Endodermal cell (in vitro differentiated cells): ENCODE measurements at regions not wholly inside any gene's neighbourhood (a gene's known extent, or its start where the extent isn't known, plus 50 kb on each side); places are given as distances from the start of the nearest gene placed in this dataset.
A peak's percentile ranks its signal among the peaks of the same experiment; 100 is the strongest.

Source experiments
- DNase-seq: peaks from one replicate; pipeline ENCODE4 v3.0.0-alpha.2; 2017
- H3K27ac ChIP-seq: 2 replicates; pipeline ENCODE4 v1.5.1; 2013; ENCODE audit warnings: mild to moderate bottlenecking, low read depth, low read length, moderate library complexity
- H3K27me3 ChIP-seq: 2 replicates; pipeline ENCODE4 v1.6.1; 2013; ENCODE audit warnings: mild to moderate bottlenecking, low read length, moderate library complexity; ENCODE audit not compliant: insufficient read depth, control insufficient read depth, poor library complexity, severe bottlenecking
- H3K36me3 ChIP-seq: 2 replicates; pipeline ENCODE4 v1.7.0; 2013; ENCODE audit warnings: mild to moderate bottlenecking, low read length, moderate library complexity; ENCODE audit not compliant: control insufficient read depth, insufficient read depth
- H3K4me1 ChIP-seq: one replicate; pipeline ENCODE4 v1.7.0; 2013; ENCODE audit warnings: low read length; ENCODE audit not compliant: control insufficient read depth, insufficient read depth
- H3K4me3 ChIP-seq: 2 replicates; pipeline ENCODE4 v1.5.1; 2013; ENCODE audit warnings: mild to moderate bottlenecking, low read length, moderate library complexity
- H3K9ac ChIP-seq: 2 replicates; pipeline ENCODE4 v1.6.1; 2013; ENCODE audit warnings: mild to moderate bottlenecking, low read length, moderate library complexity; ENCODE audit not compliant: poor library complexity, severe bottlenecking; ENCODE audit errors: extremely low read depth
- H3K9me3 ChIP-seq: 2 replicates; pipeline ENCODE4 v1.6.1; 2013; ENCODE audit warnings: mild to moderate bottlenecking, low read length, moderate library complexity; ENCODE audit not compliant: control insufficient read depth
- H3K27ac Mint-ChIP-seq: 2 replicates; pipeline ENCODE4 v1.8.0; 2020; ENCODE audit warnings: mixed read lengths
- H3K27me3 Mint-ChIP-seq: 2 replicates; pipeline ENCODE4 v1.8.0; 2021; ENCODE audit warnings: mild to moderate bottlenecking, mixed read lengths; ENCODE audit not compliant: insufficient read depth
- H3K36me3 Mint-ChIP-seq: 2 replicates; pipeline ENCODE4 v1.8.0; 2020; ENCODE audit warnings: low read depth, mixed read lengths
- H3K4me1 Mint-ChIP-seq: 2 replicates; pipeline ENCODE4 v1.8.0; 2020; ENCODE audit warnings: mixed read lengths
- H3K4me3 Mint-ChIP-seq: 2 replicates; pipeline ENCODE4 v1.8.0; 2020; ENCODE audit warnings: mild to moderate bottlenecking, moderate library complexity, mixed read lengths
- H3K9me3 Mint-ChIP-seq: 2 replicates; pipeline ENCODE4 v1.8.0; 2020; ENCODE audit warnings: mild to moderate bottlenecking, mixed read lengths
- WGBS, 2 experiments: methylation state at CpG; one replicate each; pipeline versions ENCODE4 v1.1.5 to v1.1.7; 2013; ENCODE audit warnings: missing lambda C conversion rate in 2 of 2, mixed read lengths in 1 of 2; ENCODE audit not compliant: insufficient coverage in 1 of 2, insufficient read length in 1 of 2; 5-methylcytosine and 5-hydroxymethylcytosine counted together
- TF ChIP-seq, protein P1 (sequence below): fragments of 200-600 bp; sonication (generic); conservative IDR thresholded peaks from 2 replicates; pipeline ENCODE4 v1.5.0; 2021; ENCODE audit warnings: antibody characterized with exemption, mild to moderate bottlenecking

DNA sequence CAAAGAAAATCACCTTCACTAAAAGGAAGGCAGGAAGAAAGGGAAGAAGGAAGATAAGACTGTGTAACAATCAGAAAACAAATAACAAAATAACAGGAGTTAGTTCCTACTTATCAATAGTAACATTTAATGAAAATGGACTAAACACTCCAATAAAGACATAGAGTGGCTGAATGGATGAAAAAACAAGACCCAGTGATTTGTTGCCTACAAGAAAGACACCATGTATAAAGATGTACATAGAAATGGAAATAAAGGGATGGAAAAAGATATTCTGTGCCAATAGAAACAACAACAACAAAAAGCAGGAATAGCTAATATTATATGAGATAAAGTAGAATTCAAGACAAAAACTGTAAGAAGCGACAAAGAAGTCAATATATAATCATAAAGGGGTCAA, 116.8 kb downstream of the LURAP1L start:
- Histone ChIP-seq H3K4me1 (no peaks in the 10 kb centered on the region), H3K4me3 (no peak overlapping the region), H3K9me3 (peaks cover 5% of the 10 kb centered on the region), H3K27ac (no peak overlapping the region), H3K36me3 (no peaks in the 10 kb centered on the region), H3K9ac (no peak overlapping the region), H3K27me3 (no peaks in the 10 kb centered on the region)
- no peaks in the 10 kb centered on the region for H3K36me3 Mint-ChIP-seq
- peaks cover 7% of the 10 kb centered on the region for H3K9me3 Mint-ChIP-seq
- TF ChIP-seq, protein P1, sequence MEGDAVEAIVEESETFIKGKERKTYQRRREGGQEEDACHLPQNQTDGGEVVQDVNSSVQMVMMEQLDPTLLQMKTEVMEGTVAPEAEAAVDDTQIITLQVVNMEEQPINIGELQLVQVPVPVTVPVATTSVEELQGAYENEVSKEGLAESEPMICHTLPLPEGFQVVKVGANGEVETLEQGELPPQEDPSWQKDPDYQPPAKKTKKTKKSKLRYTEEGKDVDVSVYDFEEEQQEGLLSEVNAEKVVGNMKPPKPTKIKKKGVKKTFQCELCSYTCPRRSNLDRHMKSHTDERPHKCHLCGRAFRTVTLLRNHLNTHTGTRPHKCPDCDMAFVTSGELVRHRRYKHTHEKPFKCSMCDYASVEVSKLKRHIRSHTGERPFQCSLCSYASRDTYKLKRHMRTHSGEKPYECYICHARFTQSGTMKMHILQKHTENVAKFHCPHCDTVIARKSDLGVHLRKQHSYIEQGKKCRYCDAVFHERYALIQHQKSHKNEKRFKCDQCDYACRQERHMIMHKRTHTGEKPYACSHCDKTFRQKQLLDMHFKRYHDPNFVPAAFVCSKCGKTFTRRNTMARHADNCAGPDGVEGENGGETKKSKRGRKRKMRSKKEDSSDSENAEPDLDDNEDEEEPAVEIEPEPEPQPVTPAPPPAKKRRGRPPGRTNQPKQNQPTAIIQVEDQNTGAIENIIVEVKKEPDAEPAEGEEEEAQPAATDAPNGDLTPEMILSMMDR: no peak
- no peak for DNase-seq
- no peak overlapping the region for H3K27ac Mint-ChIP-seq
- no peak overlapping the region for H3K4me3 Mint-ChIP-seq
- H3K4me1 Mint-ChIP-seq: peaks cover 2% of the 10 kb centered on the region
- H3K27me3 Mint-ChIP-seq: peaks cover 2% of the 10 kb centered on the region
- WGBS, 2 experiments: no CpG with 5 or more reads among the region's 1 CpG

DNA sequence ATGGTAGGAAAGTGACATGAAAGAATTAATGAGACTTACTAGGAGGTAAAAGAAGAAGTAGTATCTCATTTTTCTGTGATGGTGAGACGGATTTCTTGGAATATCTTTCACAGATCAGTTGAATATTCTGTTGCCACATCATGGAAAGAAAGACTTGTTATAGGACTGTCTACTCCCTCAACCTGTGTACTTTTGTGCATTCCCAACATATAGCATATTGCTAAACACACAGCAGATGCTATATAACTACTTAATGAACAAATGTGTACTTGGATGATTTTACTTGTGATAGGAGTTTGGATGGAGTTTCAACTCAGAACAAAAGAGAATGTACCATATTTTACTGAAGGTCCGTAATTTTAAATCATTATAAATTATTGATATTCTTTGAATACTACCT, 128.5 kb downstream of the LURAP1L start:
- H3K27me3 Mint-ChIP-seq: no peaks in the 10 kb centered on the region
- H3K27me3 ChIP-seq: no peaks in the 10 kb centered on the region
- WGBS, 2 experiments: 80 to 88% methylated on average over 1 of the region's 2 CpGs
- no peak overlapping the region for H3K27ac ChIP-seq
- H3K4me1 Mint-ChIP-seq: peaks cover 6% of the 10 kb centered on the region
- no peak overlapping the region for H3K27ac Mint-ChIP-seq
- no peaks in the 10 kb centered on the region for H3K36me3 ChIP-seq
- no peaks in the 10 kb centered on the region for H3K36me3 Mint-ChIP-seq
- H3K9me3 ChIP-seq: no peaks in the 10 kb centered on the region
- no peak for DNase-seq
- no peak overlapping the region for H3K9ac ChIP-seq
- no peak overlapping the region for H3K4me3 Mint-ChIP-seq
- TF ChIP-seq, protein P1: no peak
- H3K9me3 Mint-ChIP-seq: peaks cover 6% of the 10 kb centered on the region
- H3K4me3 ChIP-seq: no peak overlapping the region
- peaks cover 7% of the 10 kb centered on the region for H3K4me1 ChIP-seq

DNA sequence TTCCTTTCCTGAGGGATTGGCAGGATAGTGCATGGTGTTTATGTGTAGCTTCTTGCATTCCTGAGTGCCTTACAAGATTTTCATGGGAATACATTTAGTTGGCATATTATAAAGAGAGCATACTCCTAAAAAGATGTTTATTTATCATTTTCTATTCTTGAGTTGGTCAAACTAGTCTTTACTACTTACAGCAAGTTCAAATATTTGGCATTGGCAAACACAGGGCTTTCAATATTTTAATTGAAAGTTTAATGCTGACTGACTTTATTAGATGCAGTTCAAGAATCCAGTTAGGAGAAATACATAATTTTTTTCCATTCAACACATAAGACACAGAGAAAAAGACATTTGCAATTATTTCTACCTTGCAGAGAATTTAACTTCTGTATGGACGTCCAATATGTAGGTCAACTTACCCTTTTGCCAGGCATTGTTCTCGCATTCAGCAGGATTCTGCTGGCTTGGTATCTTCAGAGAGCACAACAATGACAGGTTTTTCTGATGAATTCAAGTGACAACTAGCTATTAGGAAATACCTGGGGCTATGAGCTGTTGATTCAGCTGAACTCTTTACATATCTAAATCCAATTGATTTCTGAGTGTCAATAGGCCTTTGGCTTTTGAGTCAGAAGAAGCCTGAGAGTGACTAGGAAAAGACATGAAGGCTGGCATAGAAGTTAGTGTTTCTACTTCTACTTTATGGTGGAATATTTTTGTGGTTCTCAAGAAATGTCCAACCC, 129.6 kb downstream of the LURAP1L start:
- WGBS, 2 experiments: 83 to 85% methylated on average over 2 of the region's 2 CpGs
- H3K4me1 Mint-ChIP-seq: peaks cover 6% of the 10 kb centered on the region
- Histone ChIP-seq H3K4me3 (peak overlapping the region; percentile 62), H3K27ac (no peak overlapping the region), H3K4me1 (peaks cover 7% of the 10 kb centered on the region), H3K27me3 (no peaks in the 10 kb centered on the region), H3K36me3 (no peaks in the 10 kb centered on the region), H3K9me3 (no peaks in the 10 kb centered on the region), H3K9ac (no peak overlapping the region)
- H3K9me3 Mint-ChIP-seq: no peaks in the 10 kb centered on the region
- H3K36me3 Mint-ChIP-seq: no peaks in the 10 kb centered on the region
- H3K4me3 Mint-ChIP-seq: no peak overlapping the region
- TF ChIP-seq, protein P1: no peak
- H3K27me3 Mint-ChIP-seq: no peaks in the 10 kb centered on the region
- H3K27ac Mint-ChIP-seq: no peak overlapping the region
- no peak for DNase-seq
